Activated CD4-positive, alpha-beta T cell treated with anti-CD3 and anti-CD28 coated beads for 36 hours (primary cell): ENCODE measurements at regions not wholly inside any gene's neighbourhood (a gene's known extent, or its start where the extent isn't known, plus 50 kb on each side); places are given as distances from the start of the nearest gene placed in this dataset.

Experiments used
- ATAC-seq: fragments of 200-7000 bp; cut with Tn5 transposase; one replicate; pipeline ENCODE4 v1.10.0; 2021; ENCODE audit warnings: mild to moderate bottlenecking, moderate library complexity
- CTCF ChIA-PET: fragments of 350-600 bp; sonication (Branson Sonifier 250); formaldehyde crosslinking; loops from one replicate; lab custom pipeline; 2021; ENCODE audit warnings: antibody characterized with exemption; lab: Charles Lee
- POLR2A ChIA-PET: fragments of 350-600 bp; sonication (Branson Sonifier 250); formaldehyde crosslinking; loops from one replicate; lab custom pipeline; 2021; ENCODE audit warnings: antibody characterized with exemption, inconsistent platforms; lab: Charles Lee
- DNase-seq: peaks from one replicate; pipeline ENCODE4 v3.0.0-alpha.2; 2020
- H3K27ac Mint-ChIP-seq: one replicate; pipeline ENCODE4 v1.8.0; 2021; ENCODE audit warnings: mixed read lengths
- H3K27me3 Mint-ChIP-seq: one replicate; pipeline ENCODE4 v1.8.0; 2021; ENCODE audit warnings: mixed read lengths
- H3K36me3 Mint-ChIP-seq: one replicate; pipeline ENCODE4 v1.8.0; 2021; ENCODE audit warnings: low read depth, mixed read lengths
- H3K4me1 Mint-ChIP-seq: one replicate; pipeline ENCODE4 v1.8.0; 2021; ENCODE audit warnings: mixed read lengths
- H3K4me3 Mint-ChIP-seq: one replicate; pipeline ENCODE4 v1.8.0; 2021; ENCODE audit warnings: mild to moderate bottlenecking, moderate library complexity, mixed read lengths
- H3K9me3 Mint-ChIP-seq: one replicate; pipeline ENCODE4 v1.8.0; 2021; ENCODE audit warnings: low read depth, mixed read lengths
- intact Hi-C, 2 experiments: fragments of 100-400 bp; cut with DNase I in 1 of 2; cut with micrococcal nuclease in 1 of 2; formaldehyde crosslinking; loops; one replicate each; pipeline versions ENCODE4 v1.14.2 to v1.15.1; 2022 to 2024; cut with DNase I, micrococcal nuclease

GRCh38 chr2:555164-555922 is 121.9 kb downstream of the TMEM18 start:
- H3K9me3 Mint-ChIP-seq, result no peaks in the 10 kb centered on the region
- no peak overlapping the region for H3K4me3 Mint-ChIP-seq
- no peak overlapping the region for H3K27ac Mint-ChIP-seq
- H3K27me3 Mint-ChIP-seq, result peaks cover 8% of the 10 kb centered on the region
- ChIA-PET POLR2A (no interaction called here), CTCF (interaction anchor here (0.9 kb wide), 1 partner anchor 81 kb away, joined by 3 read pairs; no protein-coding TSS in a partner anchor)
- ATAC-seq (no peak), DNase-seq (no peak)
- H3K36me3 Mint-ChIP-seq, result no peaks in the 10 kb centered on the region
- H3K4me1 Mint-ChIP-seq, result no peaks in the 10 kb centered on the region
- intact Hi-C loops, result no loop called here

- DNase-seq (no peak), ATAC-seq (no peak)
- peaks cover 8% of the 10 kb centered on the region for H3K27me3 Mint-ChIP-seq
- H3K27ac Mint-ChIP-seq, result no peak overlapping the region
- H3K4me1 Mint-ChIP-seq, result no peaks in the 10 kb centered on the region
- H3K4me3 Mint-ChIP-seq, result no peak overlapping the region
- intact Hi-C loops, result no loop called here
- H3K36me3 Mint-ChIP-seq, result no peaks in the 10 kb centered on the region
- POLR2A ChIA-PET, result no interaction called here
- no peaks in the 10 kb centered on the region for H3K9me3 Mint-ChIP-seq
- CTCF ChIA-PET, result no interaction called here
These were observed 122.8 kb downstream of the TMEM18 start for GRCh38 chr2:554444-554843.

- Mint-ChIP-seq H3K4me3 (no peak overlapping the region), H3K27me3 (peaks cover 3% of the 10 kb centered on the region), H3K4me1 (no peaks in the 10 kb centered on the region), H3K27ac (no peak overlapping the region), H3K36me3 (no peaks in the 10 kb centered on the region), H3K9me3 (no peaks in the 10 kb centered on the region)
- ATAC-seq (no peak), DNase-seq (no peak)
- intact Hi-C loops, result no loop called here
- ChIA-PET CTCF (no interaction called here), POLR2A (no interaction called here)
These were observed 124.3 kb downstream of the TMEM18 start for GRCh38 chr2:552906-553305.

- Mint-ChIP-seq H3K36me3 (no peaks in the 10 kb centered on the region), H3K9me3 (no peaks in the 10 kb centered on the region), H3K4me1 (no peaks in the 10 kb centered on the region), H3K27ac (no peak overlapping the region), H3K4me3 (no peak overlapping the region), H3K27me3 (peaks cover 3% of the 10 kb centered on the region)
- DNase-seq, result no peak
- CTCF ChIA-PET, result no interaction called here
- intact Hi-C loops, result no loop called here
- POLR2A ChIA-PET, result no interaction called here
- no peak for ATAC-seq
These were observed 125.6 kb downstream of the TMEM18 start for GRCh38 chr2:551621-552020.

- Mint-ChIP-seq H3K9me3 (no peaks in the 10 kb centered on the region), H3K27ac (no peak overlapping the region), H3K27me3 (peaks cover 3% of the 10 kb centered on the region), H3K4me1 (no peaks in the 10 kb centered on the region), H3K4me3 (no peak overlapping the region), H3K36me3 (no peaks in the 10 kb centered on the region)
- ATAC-seq (no peak), DNase-seq (no peak)
- intact Hi-C loops, result no loop called here
- POLR2A ChIA-PET, result no interaction called here
- CTCF ChIA-PET, result interaction anchor here (0.8 kb wide), 2 partner anchors 22 to 321 kb away, joined by 3 read pairs; no protein-coding TSS in a partner anchor
These were observed 126.2 kb downstream of the TMEM18 start for GRCh38 chr2:550860-551567.

GRCh38 chr2:545711-546650 is 131.2 kb downstream of the TMEM18 start:
- Mint-ChIP-seq H3K9me3 (no peaks in the 10 kb centered on the region), H3K27me3 (peaks cover 5% of the 10 kb centered on the region), H3K36me3 (no peaks in the 10 kb centered on the region)

GRCh38 chr2:545228-545627 is 132.0 kb downstream of the TMEM18 start:
- Mint-ChIP-seq H3K27me3 (peaks cover 5% of the 10 kb centered on the region), H3K9me3 (no peaks in the 10 kb centered on the region), H3K4me1 (no peaks in the 10 kb centered on the region), H3K4me3 (no peak overlapping the region), H3K27ac (no peak overlapping the region), H3K36me3 (no peaks in the 10 kb centered on the region)
- no peak for DNase-seq
- ChIA-PET CTCF (interaction anchor here (0.7 kb wide), 1 partner anchor 15 kb away, joined by 3 read pairs; no protein-coding TSS in a partner anchor), POLR2A (no interaction called here)
- intact Hi-C loops, result no loop called here
- no peak for ATAC-seq

More at GRCh38 chr2:545711-546650, 131.2 kb downstream of the TMEM18 start:
- Mint-ChIP-seq H3K4me3 (no peak overlapping the region), H3K4me1 (no peaks in the 10 kb centered on the region), H3K27ac (no peak overlapping the region)
- DNase-seq, result no peak
- intact Hi-C loops, result no loop called here
- no peak for ATAC-seq
- CTCF ChIA-PET, result interaction anchor here (0.7 kb wide), 1 partner anchor 16 kb away, joined by 3 read pairs; no protein-coding TSS in a partner anchor
- POLR2A ChIA-PET, result no interaction called here

- no peaks in the 10 kb centered on the region for H3K4me1 Mint-ChIP-seq
- no peaks in the 10 kb centered on the region for H3K36me3 Mint-ChIP-seq
- CTCF ChIA-PET, result interaction anchor here (1.4 kb wide), 1 partner anchor 8 kb away, joined by 3 read pairs; no protein-coding TSS in a partner anchor
- no peak for ATAC-seq
- H3K4me3 Mint-ChIP-seq, result no peak overlapping the region
- POLR2A ChIA-PET, result no interaction called here
- no peak overlapping the region for H3K27ac Mint-ChIP-seq
- no peak for DNase-seq
- peaks cover 19% of the 10 kb centered on the region for H3K27me3 Mint-ChIP-seq
- H3K9me3 Mint-ChIP-seq, result peaks cover 2% of the 10 kb centered on the region
- intact Hi-C loops, result no loop called here
These were observed 138.6 kb downstream of the TMEM18 start for GRCh38 chr2:538646-539045.

- intact Hi-C loops, result no loop called here
- DNase-seq (no peak), ATAC-seq (no peak)
- Mint-ChIP-seq H3K4me1 (no peaks in the 10 kb centered on the region), H3K36me3 (no peaks in the 10 kb centered on the region), H3K27me3 (peaks cover 17% of the 10 kb centered on the region), H3K27ac (no peak overlapping the region), H3K4me3 (no peak overlapping the region), H3K9me3 (peaks cover 8% of the 10 kb centered on the region)
- CTCF ChIA-PET, result interaction anchor here (0.8 to 1.2 kb wide), 2 partner anchors 8 to 102 kb away, joined by 3 read pairs; no protein-coding TSS in a partner anchor
- POLR2A ChIA-PET, result no interaction called here
These were observed 142.0 kb downstream of the TMEM18 start for GRCh38 chr2:535222-535621.

- no peaks in the 10 kb centered on the region for H3K4me1 Mint-ChIP-seq
- no peak overlapping the region for H3K27ac Mint-ChIP-seq
- DNase-seq (no peak), ATAC-seq (no peak)
- peaks cover 9% of the 10 kb centered on the region for H3K9me3 Mint-ChIP-seq
- ChIA-PET CTCF (interaction anchor here (0.9 to 1.8 kb wide), 6 partner anchors 10 to 1021 kb away, joined by 3 to 7 read pairs (median 3); no protein-coding TSS in a partner anchor), POLR2A (no interaction called here)
- H3K27me3 Mint-ChIP-seq, result peaks cover 2% of the 10 kb centered on the region
- intact Hi-C loops, result loop anchor here (1.0 to 5.0 kb wide), 3 partner anchors 107 to 1017 kb away; no protein-coding TSS in a partner anchor
- no peak overlapping the region for H3K4me3 Mint-ChIP-seq
- no peaks in the 10 kb centered on the region for H3K36me3 Mint-ChIP-seq
These were observed 147.4 kb downstream of the TMEM18 start for GRCh38 chr2:529852-530251.

GRCh38 chr2:529424-529823 is 147.8 kb downstream of the TMEM18 start:
- intact Hi-C loops, result loop anchor here (1.0 to 5.0 kb wide), 3 partner anchors 108 to 1017 kb away; no protein-coding TSS in a partner anchor
- ChIA-PET CTCF (interaction anchor here (0.9 to 1.8 kb wide), 4 partner anchors 16 to 456 kb away, joined by 3 to 7 read pairs (median 3); no protein-coding TSS in a partner anchor), POLR2A (no interaction called here)
- Mint-ChIP-seq H3K4me3 (no peak overlapping the region), H3K9me3 (peaks cover 9% of the 10 kb centered on the region), H3K27me3 (peaks cover 5% of the 10 kb centered on the region), H3K27ac (no peak overlapping the region), H3K4me1 (no peaks in the 10 kb centered on the region), H3K36me3 (no peaks in the 10 kb centered on the region)
- DNase-seq, result no peak
- no peak for ATAC-seq
